ENCODE measurements at regions not wholly inside any gene's neighbourhood (a gene's known extent, or its start where the extent isn't known, plus 50 kb on each side); places are given as distances from the start of the nearest gene placed in this dataset.

DNA sequence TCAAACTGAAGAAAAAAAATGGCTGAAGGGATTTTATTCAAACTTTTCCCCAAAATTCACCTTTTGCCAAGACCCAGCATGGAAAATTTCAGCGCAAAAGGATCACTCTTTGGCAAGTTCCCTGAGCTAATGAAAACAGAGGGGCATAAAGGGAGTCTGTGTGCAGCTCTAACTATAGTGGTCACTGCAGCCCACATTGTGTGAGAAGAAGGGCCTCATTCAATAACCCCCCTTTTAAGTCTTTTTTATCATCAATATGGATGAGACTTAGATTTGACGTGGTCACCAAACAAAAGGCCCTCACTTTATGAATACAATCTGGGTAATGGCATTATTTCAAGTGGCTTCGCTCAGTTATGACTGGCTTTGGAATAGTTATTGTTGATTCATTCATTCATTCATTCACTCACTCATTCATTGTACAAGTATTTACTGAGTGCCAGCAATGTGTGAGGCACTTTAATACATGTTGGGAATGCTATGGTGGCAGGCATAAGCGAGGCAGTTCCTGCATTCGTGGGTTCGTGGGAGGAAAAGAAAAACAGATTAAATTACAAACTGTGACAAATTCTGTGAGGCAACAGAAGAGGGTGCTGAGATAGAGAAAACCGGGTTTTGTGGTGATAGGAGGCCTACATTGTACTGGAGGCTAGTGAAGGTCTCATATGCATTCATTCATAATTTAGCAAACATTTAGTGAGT lies 145.7 kb upstream of the KLF4 start:
- TF ChIP-seq, protein P1, sequence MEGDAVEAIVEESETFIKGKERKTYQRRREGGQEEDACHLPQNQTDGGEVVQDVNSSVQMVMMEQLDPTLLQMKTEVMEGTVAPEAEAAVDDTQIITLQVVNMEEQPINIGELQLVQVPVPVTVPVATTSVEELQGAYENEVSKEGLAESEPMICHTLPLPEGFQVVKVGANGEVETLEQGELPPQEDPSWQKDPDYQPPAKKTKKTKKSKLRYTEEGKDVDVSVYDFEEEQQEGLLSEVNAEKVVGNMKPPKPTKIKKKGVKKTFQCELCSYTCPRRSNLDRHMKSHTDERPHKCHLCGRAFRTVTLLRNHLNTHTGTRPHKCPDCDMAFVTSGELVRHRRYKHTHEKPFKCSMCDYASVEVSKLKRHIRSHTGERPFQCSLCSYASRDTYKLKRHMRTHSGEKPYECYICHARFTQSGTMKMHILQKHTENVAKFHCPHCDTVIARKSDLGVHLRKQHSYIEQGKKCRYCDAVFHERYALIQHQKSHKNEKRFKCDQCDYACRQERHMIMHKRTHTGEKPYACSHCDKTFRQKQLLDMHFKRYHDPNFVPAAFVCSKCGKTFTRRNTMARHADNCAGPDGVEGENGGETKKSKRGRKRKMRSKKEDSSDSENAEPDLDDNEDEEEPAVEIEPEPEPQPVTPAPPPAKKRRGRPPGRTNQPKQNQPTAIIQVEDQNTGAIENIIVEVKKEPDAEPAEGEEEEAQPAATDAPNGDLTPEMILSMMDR (IDR thresholded peaks at IDR 0.05) = no peak
- Histone ChIP-seq H3K4me3 (no peak overlapping the region), H3K27ac (peak overlapping the region in 1 of 2 donors; percentile 98)
- no peak for DNase-seq (ENCODE audit: low spot score)

GRCh38 chr9:107633406-107633805 lies 143.8 kb upstream of the KLF4 start:
- Histone ChIP-seq H3K4me3 (no peak overlapping the region), H3K27ac (no peak overlapping the region)
- TF ChIP-seq, protein P1 (IDR thresholded peaks at IDR 0.05) = no peak
- no peak for DNase-seq (ENCODE audit: low spot score)

DNA sequence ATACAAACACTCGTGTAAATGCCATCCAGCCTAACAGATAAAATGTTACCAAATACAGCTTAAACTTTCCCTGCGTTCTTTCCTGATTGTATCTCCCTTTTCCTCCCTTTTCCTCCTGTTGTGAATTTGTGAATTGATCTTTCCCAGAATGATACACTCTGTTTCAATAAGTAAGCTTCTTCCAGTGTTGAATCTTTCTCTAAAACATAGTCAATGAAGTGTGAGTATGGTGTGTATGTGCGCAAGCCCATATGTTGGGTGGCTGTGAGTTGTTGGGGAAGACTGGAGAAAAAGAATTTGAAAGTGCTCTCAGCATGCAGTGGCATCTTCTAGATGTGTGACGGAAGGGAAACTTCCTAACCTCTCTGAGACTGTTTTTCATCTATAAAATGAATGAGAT lies 143.1 kb upstream of the KLF4 start:
- peak overlapping the region in 1 of 2 donors; percentile 39 for H3K27ac ChIP-seq
- no peak overlapping the region for H3K4me3 ChIP-seq
- TF ChIP-seq, protein P1 (IDR thresholded peaks at IDR 0.05) = no peak
- DNase-seq (ENCODE audit: low spot score) = no peak

DNA sequence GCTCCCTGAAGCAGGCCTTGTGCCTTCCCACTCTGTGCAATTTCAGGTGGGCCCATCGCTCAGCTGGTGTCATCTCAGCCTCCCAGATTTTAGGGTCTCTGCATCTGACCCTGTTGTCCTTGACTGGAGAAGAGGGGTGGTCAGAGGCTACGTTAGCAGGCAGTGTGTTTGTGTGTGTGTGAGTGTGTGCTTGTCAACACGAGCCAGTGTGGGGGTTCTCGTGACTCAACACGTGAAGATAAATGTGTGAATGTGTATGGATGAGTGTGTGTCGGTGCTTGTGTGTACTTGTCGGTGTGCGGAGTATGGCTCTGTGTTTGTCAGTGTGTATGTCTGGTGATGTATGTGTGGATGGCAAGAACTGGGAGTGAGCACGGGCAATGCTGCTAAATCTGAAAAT lies 142.6 kb upstream of the KLF4 start:
- TF ChIP-seq, protein P1 (IDR thresholded peaks at IDR 0.05) = no peak
- H3K4me3 ChIP-seq = no peak overlapping the region
- H3K27ac ChIP-seq = peak overlapping the region in 1 of 2 donors; percentile 39
- no peak for DNase-seq (ENCODE audit: low spot score)

- DNase-seq (ENCODE audit: low spot score) = no peak
- Histone ChIP-seq H3K27ac (peak overlapping the region in 1 of 2 donors; percentile 39), H3K4me3 (no peak overlapping the region)
- TF ChIP-seq, protein P1 (IDR thresholded peaks at IDR 0.05) = no peak
Observed at GRCh38 chr9:107631788-107632187, 142.2 kb upstream of the KLF4 start.

DNA sequence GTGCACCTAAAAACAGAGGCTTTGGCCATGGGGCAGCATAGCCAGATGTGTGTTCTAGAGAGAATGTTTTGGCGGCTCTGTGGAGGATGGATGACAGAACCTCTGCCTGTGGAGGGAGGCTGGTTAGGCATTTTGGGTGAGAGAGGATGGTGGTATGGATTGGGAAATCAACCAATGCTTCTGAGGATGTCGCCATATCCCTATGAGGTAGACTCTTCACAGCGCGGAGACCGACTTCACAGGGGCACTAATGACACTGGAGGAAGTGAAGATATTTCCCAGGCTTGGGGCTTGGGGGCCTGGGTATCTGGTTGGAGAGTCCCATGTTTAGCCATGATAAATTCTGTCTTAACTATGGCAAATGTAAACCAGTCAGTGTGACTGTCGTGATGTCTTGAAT lies 140.6 kb upstream of the KLF4 start:
- TF ChIP-seq, protein P1 (IDR thresholded peaks at IDR 0.05) = no peak
- DNase-seq (ENCODE audit: low spot score) = no peak
- Histone ChIP-seq H3K4me3 (no peak overlapping the region), H3K27ac (no peak overlapping the region)

- TF ChIP-seq, protein P1 (IDR thresholded peaks at IDR 0.05) = no peak
- Histone ChIP-seq H3K27ac (no peak overlapping the region), H3K4me3 (no peak overlapping the region)
- DNase-seq (ENCODE audit: low spot score) = no peak
Observed at GRCh38 chr9:107628444-107628843, 138.9 kb upstream of the KLF4 start.
